Lung (tissue), 11 donors: ENCODE measurements at regions not wholly inside any gene's neighbourhood (a gene's known extent, or its start where the extent isn't known, plus 50 kb on each side); places are given as distances from the start of the nearest gene placed in this dataset.

Source experiments
- ATAC-seq: fragments of 200-7000 bp; cut with Tn5 transposase; one replicate; pipeline ENCODE4 v1.9.1; 2020; ENCODE audit warnings: moderate number of reproducible peaks; ENCODE audit not compliant: insufficient read depth, low FRiP score
- DNase-seq, 3 donors: peaks; one replicate each; pipeline ENCODE4 v3.0.0-alpha.2; 2013 to 2017
- H3K27ac ChIP-seq, 2 donors: one replicate each; pipeline ENCODE4 v1.5.1; 2013; ENCODE audit warnings: mild to moderate bottlenecking in 2 of 2, moderate library complexity in 2 of 2, control low read depth in 1 of 2, inconsistent platforms in 1 of 2, low read depth in 1 of 2, low read length in 1 of 2
- H3K27me3 ChIP-seq, 3 donors: one replicate each; pipeline ENCODE4 v1.5.1; 2013; ENCODE audit warnings: low read length in 2 of 3; ENCODE audit not compliant: control insufficient read depth in 3 of 3, insufficient read depth in 3 of 3
- H3K36me3 ChIP-seq, 4 donors: one replicate each; pipeline ENCODE4 v1.5.1; 2013; ENCODE audit warnings: low read length in 4 of 4, mild to moderate bottlenecking in 1 of 4, moderate library complexity in 1 of 4; ENCODE audit not compliant: control insufficient read depth in 4 of 4, insufficient read depth in 4 of 4
- H3K4me1 ChIP-seq, 5 donors: one replicate each; pipeline ENCODE4 v1.5.1; 2013; ENCODE audit warnings: low read length in 5 of 5, mild to moderate bottlenecking in 2 of 5, moderate library complexity in 1 of 5; ENCODE audit not compliant: control insufficient read depth in 5 of 5, insufficient read depth in 5 of 5
- H3K4me3 ChIP-seq: one replicate; pipeline ENCODE4 v1.5.1; 2013; ENCODE audit warnings: mild to moderate bottlenecking, control low read depth, moderate library complexity
- H3K9ac ChIP-seq, 2 donors: one replicate each; pipeline ENCODE4 v1.5.1; 2013; ENCODE audit warnings: low read length in 2 of 2, control low read depth in 1 of 2; ENCODE audit not compliant: insufficient read depth in 1 of 2
- H3K9me3 ChIP-seq, 4 donors: one replicate each; pipeline ENCODE4 v1.5.1; 2013; ENCODE audit warnings: low read length in 3 of 4, mild to moderate bottlenecking in 1 of 4, moderate library complexity in 1 of 4; ENCODE audit not compliant: control insufficient read depth in 4 of 4, insufficient read depth in 3 of 4
- WGBS, 2 donors: extraction: QIAGEN DNeasy Blood & Tissue Kit; methylation state at CpG; one replicate each; pipeline ENCODE4 v1.1.7; 2013; 5-methylcytosine and 5-hydroxymethylcytosine counted together
- TF ChIP-seq, protein P1 (sequence below): IDR thresholded peaks from 2 replicates; pipeline ENCODE4 v1.5.1; 2012; ENCODE audit warnings: mild to moderate bottlenecking; ENCODE audit errors: control extremely low read depth, extremely low read depth
- donor health status: control.
- donor health status: control.
- donor health status: Bipolar disorder and iron deficiency.
- donor health status: healthy.
- donor health status: DM: yes; HTN: yes; CAD: no.

DNA sequence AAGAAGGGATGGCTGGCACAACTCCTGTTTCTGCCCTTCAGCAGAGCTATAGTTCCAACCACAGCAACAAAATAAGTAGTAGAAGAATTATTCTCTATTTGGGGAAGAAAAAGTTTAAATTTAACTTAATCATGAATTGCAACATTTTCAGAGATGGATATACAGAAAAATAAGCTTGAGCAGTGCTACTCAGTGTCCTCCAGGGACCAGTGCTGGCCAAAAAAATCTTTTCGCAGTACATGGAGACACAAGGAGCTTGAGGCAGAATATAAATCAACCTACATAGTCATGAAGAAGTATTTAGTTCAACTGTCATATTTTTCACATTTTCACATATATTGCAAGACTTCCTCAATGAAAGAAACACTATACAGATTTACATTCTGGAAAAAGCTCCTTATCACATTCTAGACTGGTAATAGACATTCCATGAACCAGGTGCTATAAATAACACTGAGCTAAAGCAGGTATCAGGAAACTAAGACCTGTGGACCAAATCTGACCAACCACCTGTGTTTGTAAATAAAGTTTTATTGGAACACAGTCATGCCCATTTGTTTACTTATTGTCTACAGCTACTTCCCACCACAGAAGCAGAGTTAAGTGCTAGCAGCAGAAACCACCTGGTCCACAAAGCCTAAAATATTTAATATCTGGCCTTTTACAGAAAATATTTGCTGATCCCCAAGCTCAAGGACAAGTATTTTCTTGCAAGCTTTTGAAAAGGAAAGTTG lies 101.9 kb downstream of the RGS21 start:
- H3K4me3 ChIP-seq, result no peak overlapping the region
- ATAC-seq (no peak), DNase-seq (no peak)
- TF ChIP-seq, protein P1, sequence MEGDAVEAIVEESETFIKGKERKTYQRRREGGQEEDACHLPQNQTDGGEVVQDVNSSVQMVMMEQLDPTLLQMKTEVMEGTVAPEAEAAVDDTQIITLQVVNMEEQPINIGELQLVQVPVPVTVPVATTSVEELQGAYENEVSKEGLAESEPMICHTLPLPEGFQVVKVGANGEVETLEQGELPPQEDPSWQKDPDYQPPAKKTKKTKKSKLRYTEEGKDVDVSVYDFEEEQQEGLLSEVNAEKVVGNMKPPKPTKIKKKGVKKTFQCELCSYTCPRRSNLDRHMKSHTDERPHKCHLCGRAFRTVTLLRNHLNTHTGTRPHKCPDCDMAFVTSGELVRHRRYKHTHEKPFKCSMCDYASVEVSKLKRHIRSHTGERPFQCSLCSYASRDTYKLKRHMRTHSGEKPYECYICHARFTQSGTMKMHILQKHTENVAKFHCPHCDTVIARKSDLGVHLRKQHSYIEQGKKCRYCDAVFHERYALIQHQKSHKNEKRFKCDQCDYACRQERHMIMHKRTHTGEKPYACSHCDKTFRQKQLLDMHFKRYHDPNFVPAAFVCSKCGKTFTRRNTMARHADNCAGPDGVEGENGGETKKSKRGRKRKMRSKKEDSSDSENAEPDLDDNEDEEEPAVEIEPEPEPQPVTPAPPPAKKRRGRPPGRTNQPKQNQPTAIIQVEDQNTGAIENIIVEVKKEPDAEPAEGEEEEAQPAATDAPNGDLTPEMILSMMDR, result no peak
- H3K27ac ChIP-seq, result no peak overlapping the region
- WGBS, 2 donors, result 87 to 89% methylated on average over 1 of the region's 1 CpG
- no peaks in the 10 kb centered on the region for H3K4me1 ChIP-seq
- H3K9ac ChIP-seq, result no peak overlapping the region
- no peaks in the 10 kb centered on the region for H3K9me3 ChIP-seq
- no peaks in the 10 kb centered on the region for H3K36me3 ChIP-seq
- no peaks in the 10 kb centered on the region for H3K27me3 ChIP-seq

DNA sequence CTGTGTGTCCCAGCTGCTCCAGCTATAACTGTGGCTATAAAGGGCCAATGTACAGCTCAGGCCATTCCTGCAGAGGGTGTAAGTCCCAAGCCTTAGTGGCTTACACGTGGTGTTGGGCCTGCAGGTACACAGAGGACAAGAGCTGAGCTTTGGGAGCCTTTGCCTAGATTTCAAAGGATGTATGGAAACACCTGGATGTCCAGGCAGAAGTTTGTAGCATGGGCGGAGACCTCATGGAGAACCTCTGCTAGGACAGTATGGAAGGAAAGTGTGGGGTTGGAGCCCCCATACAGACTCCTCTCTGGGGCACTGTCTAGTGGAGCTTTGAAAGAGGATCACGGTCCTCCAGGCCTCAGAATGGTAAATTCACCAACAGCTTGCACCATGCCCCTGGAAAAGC lies 113.9 kb downstream of the RGS21 start:
- Histone ChIP-seq H3K4me1 (no peaks in the 10 kb centered on the region), H3K27me3 (no peaks in the 10 kb centered on the region), H3K27ac (no peak overlapping the region), H3K4me3 (no peak overlapping the region), H3K9me3 (peaks cover 0 to 7% (median 2%) of the 10 kb centered on the region in 4 donors), H3K36me3 (no peaks in the 10 kb centered on the region), H3K9ac (no peak overlapping the region)
- DNase-seq, result no peak
- TF ChIP-seq, protein P1, result no peak
- WGBS, 2 donors, result 64 to 67% methylated on average over 3 of the region's 3 CpGs
- no peak for ATAC-seq

DNA sequence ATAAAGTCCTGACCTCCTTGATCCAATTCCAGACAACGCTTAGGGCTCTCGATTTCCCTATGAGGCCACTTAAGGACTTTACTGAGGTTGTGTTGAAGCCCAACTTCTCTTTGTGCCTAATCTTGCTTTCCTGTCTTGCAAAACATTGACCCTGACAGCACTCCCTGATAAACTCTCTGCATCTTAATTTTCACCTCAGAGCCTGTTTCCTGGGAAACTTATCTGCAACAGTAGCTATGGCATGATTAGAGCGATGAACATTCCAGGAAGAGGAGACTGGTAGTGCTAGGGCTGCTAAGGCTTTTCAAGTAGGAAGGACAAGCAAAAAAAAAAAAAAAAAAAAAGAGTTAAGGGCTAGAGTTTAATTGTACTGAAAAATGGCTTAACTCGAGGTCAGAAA lies 118.9 kb downstream of the RGS21 start:
- Histone ChIP-seq H3K36me3 (no peaks in the 10 kb centered on the region), H3K4me1 (peaks cover 0 to 9% (median 0%) of the 10 kb centered on the region in 5 donors), H3K27ac (no peak overlapping the region), H3K9ac (no peak overlapping the region), H3K27me3 (no peaks in the 10 kb centered on the region), H3K9me3 (peaks cover 0 to 3% (median 1%) of the 10 kb centered on the region in 4 donors), H3K4me3 (no peak overlapping the region)
- 79 to 90% methylated on average over 4 of the region's 4 CpGs for WGBS, 2 donors
- ATAC-seq, result no peak
- no peak for DNase-seq
- TF ChIP-seq, protein P1, result no peak
